8988T (cell line): ENCODE measurements at regions not wholly inside any gene's neighbourhood (a gene's known extent, or its start where the extent isn't known, plus 50 kb on each side); places are given as distances from the start of the nearest gene placed in this dataset.

ENCODE experiments used
- DNase-seq: peaks from one replicate; pipeline ENCODE4 v3.0.0; 2011

DNA sequence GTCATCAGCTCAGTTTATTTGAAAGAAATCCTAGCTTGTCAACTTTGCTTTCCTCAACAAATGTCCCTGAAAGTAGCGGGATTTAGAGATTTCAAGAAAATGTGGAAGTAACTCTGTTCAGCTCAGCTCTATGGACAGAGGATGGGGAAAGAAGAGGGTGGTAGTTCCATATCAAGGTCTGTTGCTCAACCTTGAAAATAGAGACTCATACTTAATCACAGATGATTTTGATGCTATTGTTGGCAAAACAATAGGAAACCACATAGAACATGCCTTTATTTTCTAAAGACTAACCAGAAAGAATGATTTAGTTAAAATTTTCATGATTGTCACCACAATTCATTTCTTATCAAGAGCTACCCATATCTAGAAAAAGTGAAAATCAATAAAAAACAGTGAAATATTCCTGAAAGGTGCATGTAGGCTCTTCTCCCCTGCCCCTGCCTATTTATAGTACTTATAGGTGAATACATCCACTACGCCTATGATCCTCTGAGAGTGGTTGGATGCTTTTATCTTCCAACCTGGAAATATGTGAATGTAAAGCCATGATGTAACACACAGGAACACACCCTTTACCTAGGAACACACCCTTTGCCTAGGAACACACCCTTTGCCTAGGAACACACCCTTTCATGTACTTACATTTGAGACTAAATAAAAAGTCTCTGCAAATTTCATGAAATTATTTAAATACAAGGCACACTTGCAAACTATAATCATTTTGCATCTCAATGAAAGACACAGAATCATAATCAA is 65.8 kb downstream of the ETAA1 start:
- no peak for DNase-seq

- no peak for DNase-seq
Observed at GRCh38 chr2:67463810-67464209, 66.7 kb downstream of the ETAA1 start.

GRCh38 chr2:67465623-67466022 is 68.5 kb downstream of the ETAA1 start:
- no peak for DNase-seq

DNA sequence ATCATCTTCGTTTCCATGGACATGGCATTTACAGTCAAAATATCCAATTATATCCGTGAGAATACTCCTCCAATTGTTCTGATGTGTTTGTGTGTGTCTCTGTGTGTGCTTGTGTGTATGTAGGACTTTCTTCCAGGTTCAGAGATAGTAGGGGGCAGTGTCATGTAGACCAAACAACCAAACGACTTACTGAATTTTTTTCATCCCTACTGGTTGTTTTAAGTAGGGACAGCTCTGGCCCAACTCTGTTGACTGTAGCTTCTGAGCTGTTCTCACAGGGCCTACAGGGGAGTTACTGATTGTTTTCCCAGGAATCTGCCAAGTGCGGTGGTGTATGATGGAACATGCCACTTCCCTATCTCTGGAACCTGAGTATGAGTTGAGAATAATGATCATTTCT is 69.6 kb downstream of the ETAA1 start:
- no peak for DNase-seq

GRCh38 chr2:67471681-67472080 is 74.5 kb downstream of the ETAA1 start:
- no peak for DNase-seq

DNA sequence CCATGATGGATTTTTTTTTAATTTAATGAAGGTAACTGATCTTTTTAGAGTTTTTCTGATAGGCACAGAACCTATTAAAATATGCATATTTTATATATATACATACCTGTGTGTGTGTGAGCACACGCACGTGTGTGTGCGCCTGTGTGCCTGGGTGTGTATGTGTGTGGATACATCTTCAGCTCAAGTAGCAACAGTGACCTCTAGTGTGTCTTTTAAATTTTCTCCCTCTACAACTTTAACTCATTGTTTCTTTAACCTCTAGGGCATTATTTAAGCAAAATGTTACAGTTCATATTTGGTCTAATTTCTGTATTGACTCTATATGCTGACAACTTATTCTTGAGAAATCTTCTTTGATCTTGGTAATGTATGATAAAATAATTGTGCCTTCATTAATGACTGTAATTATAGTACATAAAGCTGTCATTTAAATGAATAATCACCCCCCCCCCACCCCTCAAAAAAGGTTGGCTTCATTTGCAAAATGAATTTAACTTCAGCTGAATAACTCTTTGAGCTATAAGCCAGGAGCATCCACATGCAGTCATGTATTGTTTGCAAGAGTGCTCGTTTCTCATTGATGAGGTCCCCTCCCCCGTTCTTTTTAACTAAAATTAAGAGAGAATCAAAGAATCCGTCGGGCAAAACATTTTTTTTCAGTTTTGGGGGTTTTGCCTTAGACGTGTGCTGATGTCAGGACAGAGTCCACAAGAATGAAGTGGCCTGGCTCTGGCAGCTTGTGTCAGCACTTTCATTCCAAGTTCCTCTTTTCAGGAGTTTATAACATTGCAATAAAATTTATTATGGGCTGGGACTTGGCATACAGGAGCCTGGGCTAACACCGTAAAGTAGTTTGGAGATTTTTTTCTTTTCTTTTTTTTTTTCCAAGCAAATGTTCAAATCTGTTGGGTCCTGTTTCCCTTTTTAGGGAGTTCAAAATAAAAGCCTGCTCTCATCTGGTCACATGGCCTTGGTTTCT is 80.0 kb downstream of the ETAA1 start:
- no peak for DNase-seq

DNA sequence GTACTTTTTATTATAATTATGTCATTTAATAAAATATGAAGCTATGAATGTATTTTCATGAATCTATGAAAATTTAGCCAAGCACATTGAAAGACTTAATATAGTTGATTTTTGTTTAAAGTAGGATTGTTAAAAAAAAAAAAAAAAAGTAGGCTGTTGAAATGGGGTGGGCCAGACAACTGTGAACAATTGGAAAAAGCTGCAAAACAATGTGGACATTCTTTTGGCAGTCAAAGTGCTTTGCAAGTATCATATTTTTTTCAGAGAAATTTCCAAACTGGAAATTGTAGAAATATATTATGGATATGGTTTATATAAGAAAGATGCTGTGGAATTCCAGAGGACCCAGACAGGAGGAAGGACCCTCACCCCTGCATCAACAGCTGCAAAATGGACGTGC is 82.1 kb downstream of the ETAA1 start:
- DNase-seq = no peak

GRCh38 chr2:67485431-67485830 is 88.3 kb downstream of the ETAA1 start:
- no peak for DNase-seq

DNA sequence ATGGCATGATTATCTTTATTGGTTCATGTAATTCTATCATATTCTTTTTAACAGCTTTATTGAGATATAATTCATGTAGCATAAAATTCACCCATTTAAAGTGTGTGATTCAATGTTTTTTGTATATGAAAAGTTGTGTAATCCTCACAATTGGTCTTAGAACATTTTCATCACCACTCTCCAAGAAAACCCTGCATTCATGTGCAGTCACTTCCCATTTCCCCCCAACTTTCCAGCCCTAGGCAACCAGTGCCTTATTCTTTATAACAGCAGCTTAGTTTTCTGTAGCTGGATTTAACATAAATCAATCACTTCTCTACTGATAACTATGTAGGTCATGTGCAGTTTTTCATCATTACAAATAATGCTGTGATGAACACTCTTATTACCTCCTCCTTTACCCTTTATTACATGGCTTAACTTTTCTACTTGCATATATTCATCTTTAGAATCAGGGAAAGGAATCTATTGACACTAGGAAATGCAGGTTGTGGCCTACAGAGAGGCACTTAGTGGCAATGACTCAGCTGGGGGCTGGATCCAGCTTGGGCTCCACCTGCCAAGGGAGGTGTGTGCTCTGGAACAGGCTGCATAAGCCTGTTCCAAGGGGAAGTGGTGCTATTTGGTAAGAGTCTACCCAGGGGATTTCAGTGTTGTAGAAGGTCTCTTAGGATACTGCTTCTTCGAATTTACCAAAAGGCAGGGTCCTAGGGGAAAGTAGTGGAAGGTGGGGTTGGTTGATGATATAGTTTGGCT is 89.1 kb downstream of the ETAA1 start:
- no peak for DNase-seq

GRCh38 chr2:67487993-67488392 is 90.9 kb downstream of the ETAA1 start:
- DNase-seq = no peak

GRCh38 chr2:67489396-67489795 is 92.3 kb downstream of the ETAA1 start:
- no peak for DNase-seq

- DNase-seq = no peak
Observed at GRCh38 chr2:67498931-67499330, 101.8 kb downstream of the ETAA1 start.

GRCh38 chr2:67499989-67500388 is 102.9 kb downstream of the ETAA1 start:
- DNase-seq = no peak

DNA sequence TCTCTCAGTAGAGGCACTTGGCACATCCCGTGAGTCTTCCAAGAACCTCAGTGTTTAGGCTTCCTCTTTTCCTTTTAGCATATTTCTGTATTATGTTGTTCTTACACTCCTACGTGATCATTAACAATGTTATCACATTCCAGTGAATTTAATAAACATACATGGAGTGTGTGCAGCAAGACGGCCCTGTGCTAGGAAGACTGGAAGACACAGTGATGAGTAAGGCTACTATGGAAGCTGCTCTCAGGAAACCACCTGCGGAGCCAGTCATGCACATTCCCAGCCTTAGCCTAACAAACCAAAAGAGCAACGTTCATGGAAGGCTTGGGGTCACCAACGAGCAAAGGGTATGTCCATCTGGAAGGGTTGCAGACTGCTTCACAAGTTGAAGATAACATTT is 103.4 kb downstream of the ETAA1 start:
- no peak for DNase-seq

- DNase-seq = no peak
Observed at GRCh38 chr2:67502346-67503065, 105.4 kb downstream of the ETAA1 start.

DNA sequence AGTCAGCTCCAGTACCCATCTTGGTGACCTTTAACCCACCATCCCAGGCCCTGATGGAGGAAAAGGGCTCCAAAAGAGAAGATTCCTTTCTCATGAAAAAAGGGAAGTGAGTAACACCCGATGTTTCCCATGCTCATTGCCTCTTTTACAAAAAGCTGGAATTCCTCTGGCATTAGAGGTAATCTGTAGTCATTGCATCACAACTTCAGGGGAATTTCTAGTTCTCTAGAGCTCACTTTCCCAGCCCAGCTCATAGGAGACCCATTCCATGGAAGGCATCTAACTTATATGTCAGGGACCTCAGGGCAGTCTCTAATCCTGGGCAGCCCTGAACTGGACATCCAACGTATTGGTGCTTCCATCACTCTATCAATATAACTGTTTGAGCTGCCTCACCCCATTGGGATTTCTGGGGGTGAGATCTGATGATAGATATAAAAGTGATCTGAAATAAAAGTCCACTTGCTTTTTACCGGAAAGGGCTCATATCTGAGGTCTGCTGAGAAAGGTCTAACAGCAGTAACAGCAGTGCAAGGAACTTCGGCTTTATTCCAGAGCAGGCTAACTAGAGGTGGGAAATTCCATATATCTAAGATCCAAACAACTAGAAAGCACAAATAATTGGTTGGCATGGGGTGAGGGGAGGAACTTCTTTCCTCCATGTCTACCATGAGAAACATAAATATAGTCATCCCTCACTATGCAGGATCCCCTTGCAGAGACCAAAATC is 106.1 kb downstream of the ETAA1 start:
- no peak for DNase-seq

- DNase-seq = no peak
Observed at GRCh38 chr2:67510745-67511144, 113.6 kb downstream of the ETAA1 start.

GRCh38 chr2:67514515-67514914 is 117.4 kb downstream of the ETAA1 start:
- DNase-seq = no peak

- DNase-seq = no peak
Observed at GRCh38 chr2:67515056-67515455, 117.9 kb downstream of the ETAA1 start.

GRCh38 chr2:67515538-67515937 is 118.4 kb downstream of the ETAA1 start:
- no peak for DNase-seq

DNA sequence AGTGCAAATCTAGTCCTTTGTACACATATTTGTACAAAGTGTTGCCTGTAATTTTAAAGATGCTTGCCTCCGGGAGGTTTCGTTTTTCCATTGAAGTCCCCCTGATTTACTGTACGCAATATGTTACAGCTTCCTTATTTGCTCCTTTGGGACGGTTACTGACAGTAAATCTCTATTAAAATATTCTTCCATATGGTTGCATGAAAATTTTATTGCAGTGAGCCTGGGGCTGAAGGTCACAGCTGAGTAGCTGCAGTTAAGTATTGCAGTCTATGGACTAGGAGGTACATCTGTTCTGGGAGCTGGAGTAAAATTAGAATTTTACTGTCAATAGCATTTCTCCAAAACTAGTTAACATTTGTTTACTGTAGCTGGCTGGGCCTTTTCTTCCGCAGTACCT is 119.2 kb downstream of the ETAA1 start:
- no peak for DNase-seq
